IMR-90 (cell line): ENCODE measurements at regions not wholly inside any gene's neighbourhood (a gene's known extent, or its start where the extent isn't known, plus 50 kb on each side); places are given as distances from the start of the nearest gene placed in this dataset.

Source experiments
- ATAC-seq: fragments of 200-7000 bp; cut with Tn5 transposase; 2 replicates; pipeline ENCODE4 v1.9.1; 2020; ENCODE audit warnings: low read depth, mild to moderate bottlenecking, moderate library complexity
- BruUV-seq: library from RNA; stranded (reverse); fragments of 400-500 nt; replicated peaks from 2 replicates; lab custom pipeline; 2021; lab: Mats Ljungman, UMichigan
- CTCF ChIA-PET: fragments of 300-600 bp; formaldehyde crosslinking; extraction: SDS; loops from one replicate; lab custom pipeline; 2021; ENCODE audit warnings: antibody characterized with exemption; lab: Yijun Ruan, JAX
- POLR2A ChIA-PET: fragments of 300-600 bp; sonication (Branson Sonifier 250); formaldehyde crosslinking; loops from one replicate; lab custom pipeline; 2022; ENCODE audit warnings: antibody characterized with exemption; ENCODE audit not compliant: unreplicated experiment; lab: Charles Lee
- DNase-seq: peaks from one replicate; pipeline ENCODE4 v3.0.0; 2013
- H2AFZ ChIP-seq: replicated peaks from 2 replicates; pipeline ENCODE3; 2013; ENCODE audit warnings: low read length, mild to moderate bottlenecking; ENCODE audit not compliant: poor library complexity
- H2AK5ac ChIP-seq: 2 replicates; pipeline ENCODE4 v1.6.1; 2013; ENCODE audit warnings: low read depth, low read length, inconsistent platforms
- H2AK9ac ChIP-seq: replicated peaks from 2 replicates; pipeline ENCODE3; 2013; ENCODE audit warnings: mild to moderate bottlenecking, low read depth, low read length, moderate library complexity; ENCODE audit not compliant: poor library complexity
- H2BK120ac ChIP-seq: 2 replicates; pipeline ENCODE4 v1.6.1; 2013; ENCODE audit warnings: low read depth, low read length, inconsistent platforms
- H2BK15ac ChIP-seq: 3 replicates; pipeline ENCODE4 v1.6.1; 2013; ENCODE audit warnings: low read depth, low read length, inconsistent platforms
- H2BK20ac ChIP-seq: 2 replicates; pipeline ENCODE4 v1.6.1; 2013; ENCODE audit warnings: low read depth, mild to moderate bottlenecking, inconsistent platforms, low read length, moderate library complexity
- H2BK5ac ChIP-seq: 2 replicates; pipeline ENCODE4 v1.6.1; 2013; ENCODE audit warnings: mild to moderate bottlenecking, low read depth, low read length, inconsistent platforms; ENCODE audit not compliant: poor library complexity, severe bottlenecking
- H3K14ac ChIP-seq: replicated peaks from 2 replicates; pipeline ENCODE4 v1.6.1; 2013; ENCODE audit warnings: low read depth, low read length, inconsistent platforms
- H3K18ac ChIP-seq: 2 replicates; pipeline ENCODE4 v1.6.1; 2013; ENCODE audit warnings: low read depth, low read length, control low read depth
- H3K23ac ChIP-seq: 2 replicates; pipeline ENCODE4 v1.6.1; 2013; ENCODE audit warnings: low read depth, low read length, inconsistent platforms
- H3K27ac ChIP-seq: 2 replicates; pipeline ENCODE4 v1.5.1; 2013; ENCODE audit warnings: mild to moderate bottlenecking, control low read depth, low read length; ENCODE audit not compliant: insufficient read depth
- H3K27me3 ChIP-seq: 2 replicates; pipeline ENCODE4 v1.6.1; 2013; ENCODE audit warnings: low read length; ENCODE audit not compliant: control insufficient read depth, insufficient read depth
- H3K36me3 ChIP-seq: 2 replicates; pipeline ENCODE4 v1.6.1; 2013; ENCODE audit warnings: low read length, mixed read lengths; ENCODE audit not compliant: control insufficient read depth, insufficient read depth
- H3K4ac ChIP-seq: 2 replicates; pipeline ENCODE4 v1.6.1; 2013; ENCODE audit warnings: low read depth, low read length, inconsistent platforms
- H3K4me1 ChIP-seq: 2 replicates; pipeline ENCODE4 v1.6.1; 2013; ENCODE audit warnings: low read length, mixed read lengths; ENCODE audit not compliant: control insufficient read depth, insufficient read depth
- H3K4me2 ChIP-seq: 2 replicates; pipeline ENCODE4 v1.6.1; 2013; ENCODE audit warnings: low read depth, mild to moderate bottlenecking, control low read depth, low read length, moderate library complexity
- H3K4me3 ChIP-seq: 2 replicates; pipeline ENCODE4 v1.5.1; 2013; ENCODE audit warnings: low read depth, mild to moderate bottlenecking, control low read depth, low read length, moderate library complexity; ENCODE audit not compliant: insufficient read depth
- H3K56ac ChIP-seq: 2 replicates; pipeline ENCODE4 v1.6.1; 2013; ENCODE audit warnings: low read length, inconsistent platforms; ENCODE audit not compliant: insufficient read depth; ENCODE audit errors: extremely low read depth
- H3K79me1 ChIP-seq, 2 experiments: 2 replicates each; pipeline ENCODE4 v1.6.1; 2013; ENCODE audit warnings: low read length in 2 of 2, inconsistent platforms in 1 of 2, low read depth in 1 of 2
- H3K9ac ChIP-seq: 2 replicates; pipeline ENCODE4 v1.6.1; 2013; ENCODE audit warnings: low read depth, low read length, control low read depth
- H3K9me1 ChIP-seq: 2 replicates; pipeline ENCODE4 v1.6.1; 2013; ENCODE audit warnings: low read length, inconsistent platforms; ENCODE audit not compliant: insufficient read depth
- H3K9me3 ChIP-seq: 2 replicates; pipeline ENCODE4 v1.6.1; 2013; ENCODE audit warnings: low read length; ENCODE audit not compliant: control insufficient read depth, insufficient read depth
- H4K20me1 ChIP-seq: 2 replicates; pipeline ENCODE4 v1.6.1; 2013; ENCODE audit warnings: low read length, inconsistent platforms; ENCODE audit not compliant: insufficient read depth
- H4K5ac ChIP-seq: 2 replicates; pipeline ENCODE4 v1.6.1; 2013; ENCODE audit warnings: mild to moderate bottlenecking, low read depth, low read length, control low read depth
- H4K8ac ChIP-seq, 2 experiments: 2 replicates each; pipeline ENCODE4 v1.6.1; 2013; ENCODE audit warnings: low read depth in 2 of 2, low read length in 2 of 2, control low read depth in 1 of 2, inconsistent platforms in 1 of 2
- H4K91ac ChIP-seq: 2 replicates; pipeline ENCODE4 v1.6.1; 2013; ENCODE audit warnings: low read depth, low read length, inconsistent platforms; ENCODE audit not compliant: insufficient read depth
- BHLHE40 ChIP-seq: fragments of 150-350 bp; IDR thresholded peaks from 2 replicates; pipeline ENCODE4 v1.6.1; 2016; ENCODE audit warnings: mild to moderate bottlenecking, low read depth, low read length
- CHD1 ChIP-seq: IDR thresholded peaks from 2 replicates; pipeline ENCODE4 v1.6.1; 2012; ENCODE audit warnings: low read depth, low read length, improper control_type of control experiment
- CTCF ChIP-seq: conservative IDR thresholded peaks from 2 replicates; pipeline ENCODE4 v1.5.1; 2012; ENCODE audit warnings: mild to moderate bottlenecking, low read depth, low read length, improper control_type of control experiment
- FOS ChIP-seq: fragments of 150-350 bp; IDR thresholded peaks from 2 replicates; pipeline ENCODE4 v1.6.1; 2016; ENCODE audit warnings: low read depth, low read length
- MAZ ChIP-seq: IDR thresholded peaks from 2 replicates; pipeline ENCODE4 v1.6.1; 2012; ENCODE audit warnings: low read depth, mild to moderate bottlenecking, low read length, improper control_type of control experiment, moderate library complexity, borderline replicate concordance
- MXI1 ChIP-seq: IDR thresholded peaks from 2 replicates; pipeline ENCODE4 v1.6.1; 2012; ENCODE audit warnings: low read depth, mild to moderate bottlenecking, low read length, moderate library complexity, borderline replicate concordance
- RCOR1 ChIP-seq: IDR thresholded peaks from 2 replicates; pipeline ENCODE4 v1.6.1; 2012; ENCODE audit warnings: mild to moderate bottlenecking, low read length, improper control_type of control experiment; ENCODE audit not compliant: insufficient replicate concordance
- USF2 ChIP-seq: fragments of 150-350 bp; IDR thresholded peaks from 2 replicates; pipeline ENCODE4 v1.6.1; 2017; ENCODE audit warnings: mild to moderate bottlenecking, antibody characterized with exemption, low read length, low read depth
- WGBS, 2 experiments: methylation state at CpG; one replicate each; pipeline versions ENCODE4 v1.1.5 to v1.1.7; 2013; ENCODE audit warnings: missing lambda C conversion rate in 2 of 2; ENCODE audit not compliant: insufficient read length in 1 of 2; ENCODE audit errors: extremely low coverage in 2 of 2; 5-methylcytosine and 5-hydroxymethylcytosine counted together
- dilution Hi-C: fragments of 300-500 bp; cut with HindIII; formaldehyde crosslinking; loops from one replicate; pipeline ENCODE4 v1.14.3; 2018; ENCODE audit warnings: low sequenced_read_pairs; ENCODE audit not compliant: unreplicated experiment
- in situ Hi-C: fragments of 300-500 bp; cut with MboI; formaldehyde crosslinking; loops from 3 replicates; pipeline ENCODE4 v1.14.3; 2019; ENCODE audit warnings: low sequenced_read_pairs, inconsistent platforms, mixed read lengths
- intact Hi-C: fragments of 100-400 bp; cut with micrococcal nuclease; formaldehyde crosslinking; loops from 2 replicates; pipeline ENCODE4 v1.10.0; 2022

GRCh38 chr2:417662-418061, 129.8 kb upstream of the ALKAL2 start:
- no peaks in the 10 kb centered on the region for H3K79me1 ChIP-seq
- no TSS peak for BruUV-seq
- H3K9me3 ChIP-seq = peaks cover 25% of the 10 kb centered on the region
- intact Hi-C loops = no loop called here
- no peak overlapping the region for H4K8ac ChIP-seq
- TF ChIP-seq MXI1 (no peak), FOS (no peak), MAZ (no peak), CHD1 (no peak), BHLHE40 (no peak), CTCF (no peak), USF2 (no peak), RCOR1 (no peak)
- DNase-seq (no peak), ATAC-seq (no peak)
- H4K91ac ChIP-seq = no peak overlapping the region
- CTCF ChIA-PET = no interaction called here
- no peak overlapping the region for H3K4me2 ChIP-seq
- H3K9ac ChIP-seq = no peak overlapping the region
- dilution Hi-C loops = no loop called here
- no CpG with 5 or more reads among the region's 5 CpGs for WGBS, 2 experiments
- no peaks in the 10 kb centered on the region for H3K9me1 ChIP-seq
- in situ Hi-C loops = no loop called here
- no peaks in the 10 kb centered on the region for H4K20me1 ChIP-seq
- H3K4me1 ChIP-seq = no peaks in the 10 kb centered on the region
- no peak overlapping the region for H4K5ac ChIP-seq
- H2BK15ac ChIP-seq = no peak overlapping the region
- H3K56ac ChIP-seq = no peak overlapping the region
- H2BK5ac ChIP-seq = no peak overlapping the region
- H2AK9ac ChIP-seq = peak overlapping the region; percentile 55
- no peak overlapping the region for H3K4me3 ChIP-seq
- no peak overlapping the region for H3K18ac ChIP-seq
- POLR2A ChIA-PET = no interaction called here
- no peak overlapping the region for H2BK120ac ChIP-seq
- H2AFZ ChIP-seq = no peak overlapping the region
- H3K27ac ChIP-seq = no peak overlapping the region
- H3K4ac ChIP-seq = no peak overlapping the region
- no peak overlapping the region for H3K14ac ChIP-seq
- H3K27me3 ChIP-seq = no peaks in the 10 kb centered on the region
- no peaks in the 10 kb centered on the region for H3K36me3 ChIP-seq
- H2BK20ac ChIP-seq = no peak overlapping the region
- H2AK5ac ChIP-seq = no peak overlapping the region
- H3K23ac ChIP-seq = no peak overlapping the region
